ENCODE measurements at regions not wholly inside any gene's neighbourhood (a gene's known extent, or its start where the extent isn't known, plus 50 kb on each side); places are given as distances from the start of the nearest gene placed in this dataset.
A peak's percentile ranks its signal among the peaks of the same experiment; 100 is the strongest.

- intact Hi-C loops (cut with DNase I) = no loop called here
- no peak for DNase-seq
Measured at GRCh38 chr6:74785236-74785635, 420.6 kb downstream of the COL12A1 start.

GRCh38 chr6:74782346-74782745 lies 423.5 kb downstream of the COL12A1 start:
- DNase-seq = no peak
- intact Hi-C loops (cut with DNase I) = no loop called here

- no peak for DNase-seq
- intact Hi-C loops (cut with DNase I) = no loop called here
Measured at GRCh38 chr6:74780831-74781230, 425.0 kb downstream of the COL12A1 start.

GRCh38 chr6:74768738-74769137 lies 437.1 kb downstream of the COL12A1 start:
- intact Hi-C loops (cut with DNase I) = no loop called here
- no peak for DNase-seq

- intact Hi-C loops (cut with DNase I) = no loop called here
- DNase-seq = no peak
Measured at GRCh38 chr6:74768120-74768519, 437.7 kb downstream of the COL12A1 start.

GRCh38 chr6:74765486-74765885 lies 440.4 kb downstream of the COL12A1 start:
- DNase-seq = no peak
- intact Hi-C loops (cut with DNase I) = no loop called here

GRCh38 chr6:74764486-74764885 lies 441.4 kb downstream of the COL12A1 start:
- no peak for DNase-seq
- intact Hi-C loops (cut with DNase I) = no loop called here

- no peak for DNase-seq
- intact Hi-C loops (cut with DNase I) = no loop called here
Measured at GRCh38 chr6:74762841-74763240, 443.0 kb downstream of the COL12A1 start.

- intact Hi-C loops (cut with DNase I) = no loop called here
- DNase-seq = no peak
Measured at GRCh38 chr6:74757813-74758212, 448.0 kb downstream of the COL12A1 start.

- DNase-seq = no peak
- intact Hi-C loops (cut with DNase I) = no loop called here
Measured at GRCh38 chr6:74756923-74757322, 448.9 kb downstream of the COL12A1 start.

- intact Hi-C loops (cut with DNase I) = no loop called here
Measured at GRCh38 chr6:74755778-74756177, 450.1 kb downstream of the COL12A1 start.

GRCh38 chr6:74755196-74755595 lies 450.7 kb downstream of the COL12A1 start:
- DNase-seq = peak in 3 of 10 donors; percentile 62 to 81 (median 77)
- intact Hi-C loops (cut with DNase I) = no loop called here

More at GRCh38 chr6:74755778-74756177, 450.1 kb downstream of the COL12A1 start:
- DNase-seq = no peak

- intact Hi-C loops (cut with DNase I) = no loop called here
- DNase-seq = no peak
Measured at GRCh38 chr6:74753883-74754600, 451.8 kb downstream of the COL12A1 start.

GRCh38 chr6:74752303-74752702 lies 453.6 kb downstream of the COL12A1 start:
- intact Hi-C loops (cut with DNase I) = no loop called here
- DNase-seq = no peak

GRCh38 chr6:74750826-74751225 lies 455.0 kb downstream of the COL12A1 start:
- no peak for DNase-seq
- intact Hi-C loops (cut with DNase I) = no loop called here

- intact Hi-C loops (cut with DNase I) = no loop called here
- DNase-seq = no peak
Measured at GRCh38 chr6:74749211-74750147, 456.4 kb downstream of the COL12A1 start.

GRCh38 chr6:74745670-74746069 lies 460.2 kb downstream of the COL12A1 start:
- intact Hi-C loops (cut with DNase I) = no loop called here
- DNase-seq = no peak

- no peak for DNase-seq
- intact Hi-C loops (cut with DNase I) = no loop called here
Measured at GRCh38 chr6:74742793-74743508, 462.9 kb downstream of the COL12A1 start.

- intact Hi-C loops (cut with DNase I) = no loop called here
- peak in 6 of 10 donors; percentile 12 to 88 (median 42) for DNase-seq
Measured at GRCh38 chr6:74741646-74742045, 464.2 kb downstream of the COL12A1 start.

- no peak for DNase-seq
- intact Hi-C loops (cut with DNase I) = no loop called here
Measured at GRCh38 chr6:74735304-74735703, 470.5 kb downstream of the COL12A1 start.

- intact Hi-C loops (cut with DNase I) = no loop called here
- no peak for DNase-seq
Measured at GRCh38 chr6:74734901-74735300, 471.0 kb downstream of the COL12A1 start.
